HG02970 (cell line): ENCODE measurements at regions not wholly inside any gene's neighbourhood (a gene's known extent, or its start where the extent isn't known, plus 50 kb on each side); places are given as distances from the start of the nearest gene placed in this dataset.
"Not testable (repeated sequence)": the region's sequence is repeated elsewhere in the genome, so short reads cannot be mapped to it uniquely, and the experiment has no call there.

Experiments
- ATAC-seq: cut with Tn5 transposase; IDR thresholded peaks from one replicate; pipeline ENCODE4 v1.9.1; 2021; ENCODE audit warnings: mild to moderate bottlenecking, moderate library complexity, moderate number of reproducible peaks; ENCODE audit not compliant: unreplicated experiment, low FRiP score

- no peak for ATAC-seq
Observed at GRCh38 chr1:81190003-81190402, 610.7 kb upstream of the ADGRL2 start.

GRCh38 chr1:81187635-81188034, 613.1 kb upstream of the ADGRL2 start:
- ATAC-seq = no peak

DNA sequence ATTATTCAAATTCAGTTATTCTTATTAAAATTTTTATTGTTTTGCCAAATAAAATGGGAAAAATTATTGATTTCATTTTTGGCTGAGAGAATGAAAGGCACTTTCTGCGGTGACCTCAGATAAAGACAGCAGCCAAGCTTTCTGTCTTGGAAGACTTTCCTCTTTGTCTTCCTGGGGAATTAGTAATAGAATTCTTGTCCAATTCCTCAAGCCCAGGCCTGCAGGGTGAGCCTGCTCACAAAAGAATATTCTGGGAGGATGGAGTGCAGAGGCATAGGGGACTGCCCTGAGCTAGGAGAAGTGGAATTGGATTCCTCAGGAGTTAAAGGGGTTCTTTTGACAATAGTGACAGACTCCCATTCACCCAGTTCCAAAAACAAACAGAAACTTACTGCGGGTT, 614.5 kb upstream of the ADGRL2 start:
- no peak for ATAC-seq

DNA sequence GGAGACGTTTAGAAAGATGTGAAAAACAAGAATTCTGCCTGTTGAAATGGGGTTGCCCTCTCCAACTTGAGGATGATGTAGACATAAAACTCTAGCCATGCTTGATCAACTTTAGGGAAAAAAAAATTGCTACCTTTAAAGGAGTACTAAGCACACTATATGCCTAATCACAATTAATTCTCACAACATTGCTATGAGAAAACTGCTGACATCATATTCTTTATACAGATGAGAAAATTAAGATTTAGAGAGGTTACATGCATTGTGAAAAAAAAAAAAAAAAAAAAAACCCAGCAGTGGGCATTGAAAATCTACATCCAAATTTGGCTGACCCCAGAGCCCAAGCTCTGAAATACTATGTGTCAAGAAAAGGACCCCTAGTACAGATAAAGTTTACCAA, 617.2 kb upstream of the ADGRL2 start:
- ATAC-seq = no peak

DNA sequence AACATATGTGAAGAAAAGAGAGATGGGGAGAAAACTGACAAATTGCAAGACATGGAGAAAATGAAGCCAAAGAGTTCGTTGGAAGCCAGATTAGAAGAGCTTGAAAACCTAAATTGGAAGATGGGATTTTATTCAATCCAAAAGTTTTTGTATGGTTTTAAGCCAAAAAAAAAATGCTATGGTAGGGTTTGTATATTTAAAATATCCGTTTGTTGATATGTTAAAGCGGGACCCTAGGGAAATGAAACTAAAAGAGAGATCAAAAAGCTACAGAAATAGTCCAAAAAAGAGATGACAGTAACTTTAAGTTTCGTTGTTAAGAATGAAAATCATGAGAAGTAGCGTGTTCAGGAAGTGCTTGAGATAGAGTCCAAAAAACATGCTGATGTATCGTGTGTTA, 617.7 kb upstream of the ADGRL2 start:
- no peak for ATAC-seq

- no peak for ATAC-seq
Observed at GRCh38 chr1:81179242-81179641, 621.5 kb upstream of the ADGRL2 start.

DNA sequence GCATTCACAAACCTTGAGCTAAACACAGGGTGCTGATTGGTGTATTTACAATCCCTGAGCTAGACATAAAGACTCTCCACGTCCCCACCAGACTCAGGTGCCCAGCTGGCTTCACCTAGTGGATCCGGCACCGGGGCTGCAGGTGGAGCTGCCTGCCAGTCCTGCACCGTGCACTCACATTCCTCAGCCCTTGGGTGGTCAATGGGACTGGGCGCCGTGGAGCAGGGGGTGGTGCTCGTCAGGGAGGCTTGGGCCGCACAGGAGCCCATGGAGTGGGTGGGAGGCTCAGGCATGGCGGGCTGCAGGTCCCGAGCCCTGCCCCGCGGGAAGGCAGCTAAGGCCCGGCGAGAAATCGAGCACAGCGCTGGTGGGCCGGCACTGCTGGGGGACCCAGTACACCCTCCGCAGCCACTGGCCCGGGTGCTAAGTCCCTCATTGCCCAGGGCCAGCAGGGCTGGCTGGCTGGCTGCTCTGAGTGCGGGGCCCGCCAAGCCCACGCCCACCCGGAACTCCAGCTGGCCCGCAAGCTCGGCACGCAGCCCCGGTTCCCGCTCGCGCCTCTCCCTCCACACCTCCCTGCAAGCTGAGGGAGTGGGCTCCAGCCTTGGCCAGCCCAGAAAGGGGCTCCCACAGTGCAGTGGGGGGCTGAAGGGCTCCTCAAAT, 622.2 kb upstream of the ADGRL2 start:
- ATAC-seq = not testable (repeated sequence)

GRCh38 chr1:81174811-81175476, 625.8 kb upstream of the ADGRL2 start:
- no peak for ATAC-seq

GRCh38 chr1:81174052-81174451, 626.7 kb upstream of the ADGRL2 start:
- ATAC-seq = no peak

GRCh38 chr1:81172483-81172882, 628.3 kb upstream of the ADGRL2 start:
- no peak for ATAC-seq

GRCh38 chr1:81170721-81171120, 630.0 kb upstream of the ADGRL2 start:
- ATAC-seq = no peak

DNA sequence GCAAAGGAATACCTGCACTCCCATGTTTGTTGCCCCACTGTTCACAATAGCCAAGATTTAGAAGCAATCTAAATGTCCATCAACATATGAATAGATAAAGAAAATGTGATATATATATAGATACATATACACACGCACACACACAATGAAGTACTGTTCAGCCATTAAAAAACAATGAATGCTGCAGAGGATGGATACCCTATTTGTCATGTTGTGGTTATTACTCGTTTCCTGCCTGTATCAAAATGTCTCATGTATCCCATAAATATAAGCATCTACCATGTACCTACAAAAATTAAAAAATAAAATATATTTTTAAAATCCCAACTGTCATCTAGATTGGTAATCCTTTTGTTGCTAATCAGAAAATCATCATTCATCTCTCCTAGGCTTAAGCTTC, 634.8 kb upstream of the ADGRL2 start:
- ATAC-seq = no peak

DNA sequence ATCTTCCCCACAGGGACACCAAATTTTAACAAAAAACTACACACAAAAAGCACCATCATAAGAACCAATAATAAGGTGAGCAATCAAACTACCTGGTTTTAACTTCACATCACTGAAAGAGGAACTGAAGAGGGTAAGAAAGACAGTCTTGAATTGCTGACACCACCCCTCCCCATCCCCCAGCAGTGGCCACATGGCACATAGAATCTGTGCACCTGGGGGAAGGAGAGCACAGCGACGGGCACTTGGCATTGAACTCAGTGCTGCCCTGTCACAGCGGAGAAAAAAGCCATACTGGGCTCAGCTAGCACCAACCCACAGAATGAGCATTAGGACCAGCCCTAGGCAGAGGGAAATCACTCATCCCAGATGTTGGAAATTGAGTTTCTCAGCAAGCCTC, 640.0 kb upstream of the ADGRL2 start:
- no peak for ATAC-seq

GRCh38 chr1:81158592-81158991, 642.1 kb upstream of the ADGRL2 start:
- ATAC-seq = no peak

GRCh38 chr1:81157686-81158085, 643.0 kb upstream of the ADGRL2 start:
- ATAC-seq = no peak

DNA sequence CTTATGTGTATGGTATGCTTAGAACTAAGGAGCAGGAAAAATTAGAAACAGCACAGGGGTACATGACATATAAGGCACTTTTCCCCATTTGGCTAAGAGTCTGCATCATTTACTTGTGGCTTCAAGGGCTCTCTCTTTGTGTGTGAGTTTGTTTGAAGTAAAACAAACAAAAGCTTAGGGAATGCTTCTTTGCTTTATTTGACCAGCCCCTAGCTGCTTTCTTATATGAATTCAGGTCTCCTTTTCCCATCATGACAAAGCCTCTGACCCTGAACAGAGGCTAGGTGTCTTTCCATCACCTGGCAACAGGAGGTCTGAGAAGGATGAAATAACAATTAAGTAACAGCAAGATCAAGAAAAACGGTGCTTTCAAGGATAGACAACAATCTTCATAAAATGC, 643.8 kb upstream of the ADGRL2 start:
- ATAC-seq = no peak

- no peak for ATAC-seq
Observed at GRCh38 chr1:81155131-81155530, 645.6 kb upstream of the ADGRL2 start.

DNA sequence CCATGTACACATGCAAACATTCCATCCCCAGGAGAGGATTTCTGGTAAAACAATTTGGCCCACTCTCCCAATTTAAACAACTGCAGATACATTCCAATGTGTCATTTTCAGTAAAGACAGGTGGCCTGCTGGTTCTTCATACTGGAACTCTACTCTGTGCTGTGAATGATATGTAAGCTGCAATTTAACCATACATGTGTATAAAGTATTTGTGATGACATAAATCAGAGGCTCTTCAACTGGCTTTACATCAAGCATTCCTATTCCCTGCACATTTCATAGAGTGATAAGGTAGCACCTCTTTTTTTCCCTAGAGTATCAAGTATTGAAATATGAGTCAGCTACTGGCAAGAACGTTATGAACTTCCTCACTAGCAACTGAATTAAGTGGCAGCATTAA, 649.5 kb upstream of the ADGRL2 start:
- no peak for ATAC-seq

DNA sequence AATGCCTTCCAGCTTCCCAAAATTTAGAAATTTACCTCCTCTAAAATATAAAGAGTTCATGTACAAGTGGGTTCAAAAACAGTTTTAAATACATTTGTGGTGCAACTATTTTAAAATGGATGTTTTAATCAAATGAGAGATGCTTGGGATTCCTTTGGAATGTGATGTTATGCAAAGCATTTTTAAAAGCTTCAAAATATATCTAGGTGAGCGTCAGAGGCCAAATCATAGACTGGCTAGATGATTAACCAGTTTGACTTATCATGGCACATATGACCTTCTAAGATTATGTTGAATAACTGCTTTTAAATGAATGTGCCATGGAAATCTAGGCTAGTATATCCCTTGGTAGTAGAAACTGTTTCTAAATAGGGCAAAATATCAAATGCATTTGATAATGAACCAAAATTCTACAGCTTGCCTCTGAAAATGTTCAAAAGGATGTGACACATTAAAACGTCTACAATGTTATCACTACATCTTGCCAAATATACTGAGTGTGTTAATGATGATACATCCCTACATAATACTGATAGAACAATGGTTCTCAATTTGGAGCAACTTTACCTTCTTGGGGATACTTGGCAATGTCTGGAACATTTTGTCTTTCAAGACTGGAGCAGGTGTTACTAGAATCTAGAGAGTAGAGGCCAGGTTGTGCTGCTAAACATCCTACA, 650.9 kb upstream of the ADGRL2 start:
- ATAC-seq = no peak

- ATAC-seq = no peak
Observed at GRCh38 chr1:81144240-81144825, 656.4 kb upstream of the ADGRL2 start.

- no peak for ATAC-seq
Observed at GRCh38 chr1:81142099-81142826, 658.5 kb upstream of the ADGRL2 start.
